ENCODE measurements at regions not wholly inside any gene's neighbourhood (a gene's known extent, or its start where the extent isn't known, plus 50 kb on each side); places are given as distances from the start of the nearest gene placed in this dataset.
A peak's percentile ranks its signal among the peaks of the same experiment; 100 is the strongest.
"Not testable (repeated sequence)": the region's sequence is repeated elsewhere in the genome, so short reads cannot be mapped to it uniquely, and the experiment has no call there.

- Mint-ChIP-seq H3K27ac (ENCODE audit: unreplicated experiment) (no peak overlapping the region), H3K27me3 (ENCODE audit: unreplicated experiment) (no peaks in the 10 kb centered on the region), H3K4me1 (ENCODE audit: low read depth, unreplicated experiment) (peaks cover 7% of the 10 kb centered on the region), H3K36me3 (ENCODE audit: unreplicated experiment) (peaks cover 6% of the 10 kb centered on the region), H3K9me3 (ENCODE audit: unreplicated experiment) (no peaks in the 10 kb centered on the region), H3K4me3 (ENCODE audit: unreplicated experiment) (no peak overlapping the region)
- TF ChIP-seq CTCF (IDR thresholded peaks at IDR 0.05; ENCODE audit: partially characterized antibody, unreplicated experiment), result no peak
- no peak for DNase-seq
These were observed 516.1 kb downstream of the LRRC70 start for GRCh38 chr5:63094730-63095129.

GRCh38 chr5:63089147-63089546, 510.5 kb downstream of the LRRC70 start:
- Mint-ChIP-seq H3K4me1 (ENCODE audit: low read depth, unreplicated experiment) (peaks cover 4% of the 10 kb centered on the region), H3K27ac (ENCODE audit: unreplicated experiment) (no peak overlapping the region), H3K4me3 (ENCODE audit: unreplicated experiment) (no peak overlapping the region), H3K9me3 (ENCODE audit: unreplicated experiment) (no peaks in the 10 kb centered on the region), H3K36me3 (ENCODE audit: unreplicated experiment) (peaks cover 6% of the 10 kb centered on the region), H3K27me3 (ENCODE audit: unreplicated experiment) (peaks cover 1% of the 10 kb centered on the region)
- TF ChIP-seq CTCF (IDR thresholded peaks at IDR 0.05; ENCODE audit: partially characterized antibody, unreplicated experiment), result no peak
- no peak for DNase-seq

GRCh38 chr5:63085561-63085960, 506.9 kb downstream of the LRRC70 start:
- Mint-ChIP-seq H3K36me3 (ENCODE audit: unreplicated experiment) (no peaks in the 10 kb centered on the region), H3K4me1 (ENCODE audit: low read depth, unreplicated experiment) (peaks cover 4% of the 10 kb centered on the region), H3K27ac (ENCODE audit: unreplicated experiment) (no peak overlapping the region), H3K9me3 (ENCODE audit: unreplicated experiment) (no peaks in the 10 kb centered on the region), H3K4me3 (ENCODE audit: unreplicated experiment) (no peak overlapping the region), H3K27me3 (ENCODE audit: unreplicated experiment) (peaks cover 1% of the 10 kb centered on the region)
- TF ChIP-seq CTCF (IDR thresholded peaks at IDR 0.05; ENCODE audit: partially characterized antibody, unreplicated experiment), result no peak
- no peak for DNase-seq

GRCh38 chr5:63083689-63084088, 505.1 kb downstream of the LRRC70 start:
- H3K27ac Mint-ChIP-seq (ENCODE audit: unreplicated experiment); H3K4me1 Mint-ChIP-seq (ENCODE audit: low read depth, unreplicated experiment); H3K36me3 Mint-ChIP-seq (ENCODE audit: unreplicated experiment); H3K9me3 Mint-ChIP-seq (ENCODE audit: unreplicated experiment); H3K4me3 Mint-ChIP-seq (ENCODE audit: unreplicated experiment); H3K27me3 Mint-ChIP-seq (ENCODE audit: unreplicated experiment): not testable (repeated sequence)
- DNase-seq, result peak; percentile 18

GRCh38 chr5:63081402-63081801, 502.8 kb downstream of the LRRC70 start:
- no peak for DNase-seq
- H3K36me3 Mint-ChIP-seq (ENCODE audit: unreplicated experiment), result no peaks in the 10 kb centered on the region
- H3K4me3 Mint-ChIP-seq (ENCODE audit: unreplicated experiment), result no peak overlapping the region

More at GRCh38 chr5:63081402-63081801, 502.8 kb downstream of the LRRC70 start:
- Mint-ChIP-seq H3K9me3 (ENCODE audit: unreplicated experiment) (no peaks in the 10 kb centered on the region), H3K27me3 (ENCODE audit: unreplicated experiment) (peaks cover 1% of the 10 kb centered on the region), H3K4me1 (ENCODE audit: low read depth, unreplicated experiment) (peaks cover 4% of the 10 kb centered on the region), H3K27ac (ENCODE audit: unreplicated experiment) (no peak overlapping the region)
- TF ChIP-seq CTCF (IDR thresholded peaks at IDR 0.05; ENCODE audit: partially characterized antibody, unreplicated experiment), result no peak

Measured in glutamatergic neuron (in vitro differentiated cells).